ENCODE measurements at regions not wholly inside any gene's neighbourhood (a gene's known extent, or its start where the extent isn't known, plus 50 kb on each side); places are given as distances from the start of the nearest gene placed in this dataset.

GRCh38 chr4:100581337-100581736 is 63.5 kb upstream of the EMCN start:
- TF ChIP-seq CTCF (IDR thresholded peaks at IDR 0.05; ENCODE audit: insufficient read depth, low read length, poor library complexity, severe bottlenecking) = no peak

GRCh38 chr4:100576570-100576969 is 58.7 kb upstream of the EMCN start:
- Histone ChIP-seq H3K4me3 (ENCODE audit: low read depth, low read length) (no peak overlapping the region), H3K27me3 (ENCODE audit: control insufficient read depth, insufficient read depth, low read length) (no peaks in the 10 kb centered on the region), H3K36me3 (ENCODE audit: control insufficient read depth, insufficient read depth, low read length) (no peaks in the 10 kb centered on the region)
- no peak for DNase-seq (ENCODE audit: low read depth)
- TF ChIP-seq CTCF (IDR thresholded peaks at IDR 0.05; ENCODE audit: insufficient read depth, low read length, poor library complexity, severe bottlenecking) = no peak

More at GRCh38 chr4:100581337-100581736, 63.5 kb upstream of the EMCN start:
- Histone ChIP-seq H3K36me3 (ENCODE audit: control insufficient read depth, insufficient read depth, low read length) (no peaks in the 10 kb centered on the region), H3K27me3 (ENCODE audit: control insufficient read depth, insufficient read depth, low read length) (no peaks in the 10 kb centered on the region), H3K4me3 (ENCODE audit: low read depth, low read length) (no peak overlapping the region)
- no peak for DNase-seq (ENCODE audit: low read depth)

GRCh38 chr4:100574607-100575006 is 56.8 kb upstream of the EMCN start:
- Histone ChIP-seq H3K27me3 (ENCODE audit: control insufficient read depth, insufficient read depth, low read length) (no peaks in the 10 kb centered on the region), H3K4me3 (ENCODE audit: low read depth, low read length) (no peak overlapping the region), H3K36me3 (ENCODE audit: control insufficient read depth, insufficient read depth, low read length) (no peaks in the 10 kb centered on the region)
- no peak for DNase-seq (ENCODE audit: low read depth)
- no peak for TF ChIP-seq CTCF (IDR thresholded peaks at IDR 0.05; ENCODE audit: insufficient read depth, low read length, poor library complexity, severe bottlenecking)

GRCh38 chr4:100569196-100569595 is 51.4 kb upstream of the EMCN start:
- no peak for DNase-seq (ENCODE audit: low read depth)
- Histone ChIP-seq H3K36me3 (ENCODE audit: control insufficient read depth, insufficient read depth, low read length) (no peaks in the 10 kb centered on the region), H3K4me3 (ENCODE audit: low read depth, low read length) (no peak overlapping the region), H3K27me3 (ENCODE audit: control insufficient read depth, insufficient read depth, low read length) (no peaks in the 10 kb centered on the region)
- TF ChIP-seq CTCF (IDR thresholded peaks at IDR 0.05; ENCODE audit: insufficient read depth, low read length, poor library complexity, severe bottlenecking) = no peak
